ENCODE measurements at regions not wholly inside any gene's neighbourhood (a gene's known extent, or its start where the extent isn't known, plus 50 kb on each side); places are given as distances from the start of the nearest gene placed in this dataset.

GRCh38 chr3:14319654-14320182 lies 82.7 kb upstream of the SLC6A6 start:
- H2AFZ ChIP-seq (replicated peaks), result peak overlapping the region; percentile 70
- H3F3A ChIP-seq (ENCODE audit: low read depth), result peaks cover 13% of the 10 kb centered on the region
- H3K9me3 ChIP-seq (ENCODE audit: low read depth), result no peaks in the 10 kb centered on the region
- H3K9ac ChIP-seq, result no peak overlapping the region
- Mint-ChIP-seq H3K4me3 (no peak overlapping the region), H3K36me3 (no peaks in the 10 kb centered on the region), H3K9me3 (peaks cover 4% of the 10 kb centered on the region), H3K27me3 (ENCODE audit: insufficient read depth, low read depth) (peaks cover 2% of the 10 kb centered on the region), H3K27ac (no peak overlapping the region), H3K4me1 (peaks cover 25% of the 10 kb centered on the region)
- H3K36me3 ChIP-seq, result no peaks in the 10 kb centered on the region
- H4K20me1 ChIP-seq (ENCODE audit: low read depth), result no peaks in the 10 kb centered on the region
- peak overlapping the region; percentile 66 for H3K4me2 ChIP-seq
- TF ChIP-seq EZH2phosphoT487 (IDR thresholded peaks at IDR 0.05), result no peak
- TF ChIP-seq EZH2 (IDR thresholded peaks at IDR 0.05), result no peak
- TF ChIP-seq, protein P1, sequence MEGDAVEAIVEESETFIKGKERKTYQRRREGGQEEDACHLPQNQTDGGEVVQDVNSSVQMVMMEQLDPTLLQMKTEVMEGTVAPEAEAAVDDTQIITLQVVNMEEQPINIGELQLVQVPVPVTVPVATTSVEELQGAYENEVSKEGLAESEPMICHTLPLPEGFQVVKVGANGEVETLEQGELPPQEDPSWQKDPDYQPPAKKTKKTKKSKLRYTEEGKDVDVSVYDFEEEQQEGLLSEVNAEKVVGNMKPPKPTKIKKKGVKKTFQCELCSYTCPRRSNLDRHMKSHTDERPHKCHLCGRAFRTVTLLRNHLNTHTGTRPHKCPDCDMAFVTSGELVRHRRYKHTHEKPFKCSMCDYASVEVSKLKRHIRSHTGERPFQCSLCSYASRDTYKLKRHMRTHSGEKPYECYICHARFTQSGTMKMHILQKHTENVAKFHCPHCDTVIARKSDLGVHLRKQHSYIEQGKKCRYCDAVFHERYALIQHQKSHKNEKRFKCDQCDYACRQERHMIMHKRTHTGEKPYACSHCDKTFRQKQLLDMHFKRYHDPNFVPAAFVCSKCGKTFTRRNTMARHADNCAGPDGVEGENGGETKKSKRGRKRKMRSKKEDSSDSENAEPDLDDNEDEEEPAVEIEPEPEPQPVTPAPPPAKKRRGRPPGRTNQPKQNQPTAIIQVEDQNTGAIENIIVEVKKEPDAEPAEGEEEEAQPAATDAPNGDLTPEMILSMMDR (IDR thresholded peaks at IDR 0.05), result no peak
- no peaks in the 10 kb centered on the region for H3K79me2 ChIP-seq (ENCODE audit: low read depth)
- H3K27ac ChIP-seq, result no peak overlapping the region
- peak overlapping the region; percentile 39 for H3K4me3 ChIP-seq
- H3K27me3 ChIP-seq, result peaks cover 3% of the 10 kb centered on the region
- peak; percentile 76 for DNase-seq (ENCODE audit: low spot score)
- H3K4me1 ChIP-seq, result peaks cover 11% of the 10 kb centered on the region

- H3K27ac ChIP-seq, result no peak overlapping the region
- no peaks in the 10 kb centered on the region for H3K36me3 ChIP-seq
- peaks cover 25% of the 10 kb centered on the region for H3K4me1 Mint-ChIP-seq
- peak overlapping the region; percentile 39 for H3K4me3 ChIP-seq
- peak overlapping the region; percentile 66 for H3K4me2 ChIP-seq
- peaks cover 4% of the 10 kb centered on the region for H3K9me3 Mint-ChIP-seq
- H3K27me3 Mint-ChIP-seq (ENCODE audit: insufficient read depth, low read depth), result peaks cover 4% of the 10 kb centered on the region
- no peaks in the 10 kb centered on the region for H4K20me1 ChIP-seq (ENCODE audit: low read depth)
- H3K4me3 Mint-ChIP-seq, result no peak overlapping the region
- DNase-seq (ENCODE audit: low spot score), result no peak
- no peak overlapping the region for H3K27ac Mint-ChIP-seq
- TF ChIP-seq, protein P1 (IDR thresholded peaks at IDR 0.05), result no peak
- no peak for TF ChIP-seq EZH2 (IDR thresholded peaks at IDR 0.05)
- no peak for TF ChIP-seq EZH2phosphoT487 (IDR thresholded peaks at IDR 0.05)
- H2AFZ ChIP-seq (replicated peaks), result peak overlapping the region; percentile 70
- no peaks in the 10 kb centered on the region for H3K9me3 ChIP-seq (ENCODE audit: low read depth)
- H3K79me2 ChIP-seq (ENCODE audit: low read depth), result no peaks in the 10 kb centered on the region
- peaks cover 11% of the 10 kb centered on the region for H3K4me1 ChIP-seq
- peaks cover 13% of the 10 kb centered on the region for H3F3A ChIP-seq (ENCODE audit: low read depth)
- H3K9ac ChIP-seq, result no peak overlapping the region
- H3K27me3 ChIP-seq, result peaks cover 3% of the 10 kb centered on the region
- no peaks in the 10 kb centered on the region for H3K36me3 Mint-ChIP-seq
Observed at GRCh38 chr3:14320219-14320618, 82.2 kb upstream of the SLC6A6 start.

GRCh38 chr3:14322001-14322400 lies 80.4 kb upstream of the SLC6A6 start:
- peaks cover 25% of the 10 kb centered on the region for H3K4me1 Mint-ChIP-seq
- H3K27me3 Mint-ChIP-seq (ENCODE audit: insufficient read depth, low read depth), result peaks cover 4% of the 10 kb centered on the region
- H3K4me3 ChIP-seq, result no peak overlapping the region
- peaks cover 4% of the 10 kb centered on the region for H3K9me3 Mint-ChIP-seq
- H3K4me2 ChIP-seq, result no peak overlapping the region
- H2AFZ ChIP-seq (replicated peaks), result no peak overlapping the region
- H3K36me3 Mint-ChIP-seq, result no peaks in the 10 kb centered on the region
- DNase-seq (ENCODE audit: low spot score), result no peak
- H3K36me3 ChIP-seq, result no peaks in the 10 kb centered on the region
- no peak overlapping the region for H3K4me3 Mint-ChIP-seq
- H3K27me3 ChIP-seq, result no peaks in the 10 kb centered on the region
- H3F3A ChIP-seq (ENCODE audit: low read depth), result peaks cover 12% of the 10 kb centered on the region
- H3K4me1 ChIP-seq, result peaks cover 11% of the 10 kb centered on the region
- H3K27ac Mint-ChIP-seq, result no peak overlapping the region
- H3K27ac ChIP-seq, result no peak overlapping the region
- no peaks in the 10 kb centered on the region for H3K9me3 ChIP-seq (ENCODE audit: low read depth)
- TF ChIP-seq EZH2 (IDR thresholded peaks at IDR 0.05) (no peak), EZH2phosphoT487 (IDR thresholded peaks at IDR 0.05) (no peak)
- TF ChIP-seq, protein P1 (IDR thresholded peaks at IDR 0.05), result no peak
- H3K9ac ChIP-seq, result no peak overlapping the region
- no peaks in the 10 kb centered on the region for H4K20me1 ChIP-seq (ENCODE audit: low read depth)
- no peaks in the 10 kb centered on the region for H3K79me2 ChIP-seq (ENCODE audit: low read depth)
